ENCODE measurements at regions not wholly inside any gene's neighbourhood (a gene's known extent, or its start where the extent isn't known, plus 50 kb on each side); places are given as distances from the start of the nearest gene placed in this dataset.

- H3K27ac ChIP-seq = no peak overlapping the region
- H3K36me3 ChIP-seq = no peaks in the 10 kb centered on the region
- no peak overlapping the region for H3K4me2 ChIP-seq
- H3K9ac ChIP-seq = no peak overlapping the region
- H3K9me3 ChIP-seq = no peaks in the 10 kb centered on the region
- no peaks in the 10 kb centered on the region for H3K4me1 ChIP-seq
- no peak for TF ChIP-seq Cebpa-rat (IDR thresholded peaks at IDR 0.05)
- H4K20me1 ChIP-seq = no peaks in the 10 kb centered on the region
- H3K27me3 ChIP-seq = no peaks in the 10 kb centered on the region
- no peak overlapping the region for H3K4me3 ChIP-seq
These were observed 186.5 kb upstream of the ONECUT1 start for GRCh38 chr15:52976516-52977075.

GRCh38 chr15:52975941-52976449, 185.9 kb upstream of the ONECUT1 start:
- no peaks in the 10 kb centered on the region for H4K20me1 ChIP-seq
- no peaks in the 10 kb centered on the region for H3K4me1 ChIP-seq
- TF ChIP-seq Cebpa-rat (IDR thresholded peaks at IDR 0.05) = no peak
- H3K4me3 ChIP-seq = no peak overlapping the region
- H3K4me2 ChIP-seq = no peak overlapping the region
- no peaks in the 10 kb centered on the region for H3K27me3 ChIP-seq
- no peak overlapping the region for H3K9ac ChIP-seq
- no peaks in the 10 kb centered on the region for H3K9me3 ChIP-seq
- no peaks in the 10 kb centered on the region for H3K36me3 ChIP-seq
- no peak overlapping the region for H3K27ac ChIP-seq

DNA sequence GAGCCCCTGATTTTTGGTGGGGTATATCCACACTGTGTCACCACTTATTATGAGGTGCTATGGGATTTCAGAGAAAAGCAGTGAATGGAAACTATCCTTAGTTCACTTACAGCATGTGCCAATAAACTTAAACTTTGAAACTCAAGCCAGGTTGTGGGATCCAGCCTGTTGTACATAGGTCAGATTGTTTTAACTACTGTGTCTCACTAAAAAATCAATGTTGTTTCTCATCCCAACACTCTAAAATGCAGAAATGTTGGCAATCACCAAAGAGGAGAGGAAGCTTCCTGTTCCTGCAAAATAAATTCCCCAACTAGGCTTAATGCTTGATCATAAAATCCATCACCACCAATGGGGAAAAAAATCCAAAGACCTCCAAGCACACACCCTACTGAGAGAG, 173.7 kb upstream of the ONECUT1 start:
- no peak overlapping the region for H3K4me2 ChIP-seq
- H4K20me1 ChIP-seq = no peaks in the 10 kb centered on the region
- H3K27me3 ChIP-seq = no peaks in the 10 kb centered on the region
- peaks cover 5% of the 10 kb centered on the region; the same call in 1 of the 2 replicates for H3K4me1 ChIP-seq
- H3K4me3 ChIP-seq = no peak overlapping the region
- no peak overlapping the region for H3K9ac ChIP-seq
- H3K36me3 ChIP-seq = no peaks in the 10 kb centered on the region
- no peaks in the 10 kb centered on the region for H3K9me3 ChIP-seq
- H3K27ac ChIP-seq = no peak overlapping the region
- no peak for TF ChIP-seq Cebpa-rat (IDR thresholded peaks at IDR 0.05)

DNA sequence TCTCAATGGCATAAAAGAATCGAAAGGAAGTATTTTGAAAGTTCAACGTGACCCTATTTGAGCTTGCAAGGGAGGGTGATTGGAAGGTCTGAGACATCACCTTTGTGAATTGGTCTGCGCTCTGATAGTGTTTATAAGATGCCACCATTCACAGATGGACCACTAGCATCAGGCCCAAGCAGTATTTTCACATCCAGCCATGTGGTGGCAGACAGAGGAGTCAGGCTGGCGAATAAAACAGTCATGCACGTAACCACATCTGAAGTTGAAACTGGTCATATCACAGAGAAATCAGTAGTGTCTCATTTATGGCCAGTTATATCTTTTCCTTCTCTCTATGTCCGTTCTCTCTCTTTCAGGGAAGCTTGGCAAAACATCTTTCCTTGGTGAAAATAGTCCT, 170.1 kb upstream of the ONECUT1 start:
- Histone ChIP-seq H3K36me3 (no peaks in the 10 kb centered on the region), H4K20me1 (no peaks in the 10 kb centered on the region), H3K4me1 (peaks cover 5% of the 10 kb centered on the region; the same call in 1 of the 2 replicates), H3K4me2 (no peak overlapping the region), H3K9me3 (no peaks in the 10 kb centered on the region), H3K9ac (no peak overlapping the region), H3K4me3 (no peak overlapping the region), H3K27me3 (no peaks in the 10 kb centered on the region), H3K27ac (no peak overlapping the region)
- TF ChIP-seq Cebpa-rat (IDR thresholded peaks at IDR 0.05) = no peak

DNA sequence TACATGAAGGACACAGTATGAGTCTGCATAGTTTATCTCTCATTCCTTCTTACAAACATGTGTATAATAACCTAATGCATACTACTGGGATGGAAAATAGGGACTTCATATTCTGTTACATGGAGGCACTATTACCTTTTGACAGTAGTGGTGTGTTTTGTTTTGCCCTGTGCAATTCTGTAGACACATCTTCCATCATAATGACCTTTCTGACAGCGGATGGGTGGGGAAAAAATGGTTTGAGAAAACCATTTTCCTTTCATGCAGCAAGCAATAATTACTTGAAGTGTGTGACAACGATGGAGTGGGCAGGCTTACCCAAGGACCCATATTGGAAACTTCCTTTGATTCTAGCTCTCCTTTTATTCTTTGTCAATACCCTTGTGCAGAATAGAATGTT, 153.6 kb upstream of the ONECUT1 start:
- Histone ChIP-seq H3K4me1 (no peaks in the 10 kb centered on the region), H3K4me2 (no peak overlapping the region), H3K27ac (no peak overlapping the region), H3K4me3 (no peak overlapping the region), H3K27me3 (no peaks in the 10 kb centered on the region), H3K9me3 (no peaks in the 10 kb centered on the region), H4K20me1 (no peaks in the 10 kb centered on the region), H3K36me3 (no peaks in the 10 kb centered on the region), H3K9ac (no peak overlapping the region)
- TF ChIP-seq Cebpa-rat (IDR thresholded peaks at IDR 0.05) = no peak

DNA sequence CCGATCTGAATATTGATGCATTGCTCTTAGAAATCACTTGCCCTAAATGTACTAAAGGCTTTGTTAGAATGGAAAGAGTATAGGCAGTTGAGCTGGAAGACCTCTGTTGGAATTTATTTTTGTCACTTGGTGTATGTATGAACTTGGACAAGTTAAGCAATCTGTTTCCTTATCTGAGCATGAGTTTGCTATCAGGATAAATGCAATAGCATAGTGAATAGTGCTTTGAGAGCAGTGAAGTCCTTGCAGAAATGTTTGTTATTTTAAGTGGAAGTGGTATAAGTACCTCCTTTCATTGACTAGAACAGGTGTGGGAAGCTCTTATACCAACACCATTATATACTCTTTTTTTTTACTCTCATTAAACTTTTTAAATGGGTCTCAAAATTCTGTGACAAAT, 146.4 kb upstream of the ONECUT1 start:
- no peak overlapping the region for H3K4me3 ChIP-seq
- H3K27ac ChIP-seq = no peak overlapping the region
- H3K27me3 ChIP-seq = no peaks in the 10 kb centered on the region
- H4K20me1 ChIP-seq = no peaks in the 10 kb centered on the region
- H3K9ac ChIP-seq = no peak overlapping the region
- TF ChIP-seq Cebpa-rat (IDR thresholded peaks at IDR 0.05) = no peak
- H3K4me1 ChIP-seq = no peaks in the 10 kb centered on the region
- no peaks in the 10 kb centered on the region for H3K9me3 ChIP-seq
- no peaks in the 10 kb centered on the region for H3K36me3 ChIP-seq
- H3K4me2 ChIP-seq = no peak overlapping the region

GRCh38 chr15:52925130-52925529, 135.0 kb upstream of the ONECUT1 start:
- Histone ChIP-seq H3K4me1 (no peaks in the 10 kb centered on the region), H3K4me2 (no peak overlapping the region), H3K36me3 (no peaks in the 10 kb centered on the region), H3K27ac (no peak overlapping the region), H3K9ac (no peak overlapping the region), H4K20me1 (no peaks in the 10 kb centered on the region), H3K4me3 (no peak overlapping the region), H3K9me3 (no peaks in the 10 kb centered on the region), H3K27me3 (no peaks in the 10 kb centered on the region)
- no peak for TF ChIP-seq Cebpa-rat (IDR thresholded peaks at IDR 0.05)

GRCh38 chr15:52924630-52925029, 134.5 kb upstream of the ONECUT1 start:
- Histone ChIP-seq H3K27me3 (no peaks in the 10 kb centered on the region), H3K36me3 (no peaks in the 10 kb centered on the region), H3K9me3 (no peaks in the 10 kb centered on the region), H4K20me1 (no peaks in the 10 kb centered on the region), H3K4me2 (no peak overlapping the region), H3K9ac (no peak overlapping the region), H3K4me3 (no peak overlapping the region), H3K27ac (no peak overlapping the region), H3K4me1 (no peaks in the 10 kb centered on the region)
- TF ChIP-seq Cebpa-rat (IDR thresholded peaks at IDR 0.05) = no peak

GRCh38 chr15:52923626-52924025, 133.5 kb upstream of the ONECUT1 start:
- H3K9ac ChIP-seq = no peak overlapping the region
- H3K4me3 ChIP-seq = no peak overlapping the region
- H3K4me1 ChIP-seq = no peaks in the 10 kb centered on the region
- no peaks in the 10 kb centered on the region for H3K9me3 ChIP-seq
- H4K20me1 ChIP-seq = no peaks in the 10 kb centered on the region
- H3K27ac ChIP-seq = no peak overlapping the region
- H3K27me3 ChIP-seq = no peaks in the 10 kb centered on the region
- no peak overlapping the region for H3K4me2 ChIP-seq
- no peaks in the 10 kb centered on the region for H3K36me3 ChIP-seq
- no peak for TF ChIP-seq Cebpa-rat (IDR thresholded peaks at IDR 0.05)

DNA sequence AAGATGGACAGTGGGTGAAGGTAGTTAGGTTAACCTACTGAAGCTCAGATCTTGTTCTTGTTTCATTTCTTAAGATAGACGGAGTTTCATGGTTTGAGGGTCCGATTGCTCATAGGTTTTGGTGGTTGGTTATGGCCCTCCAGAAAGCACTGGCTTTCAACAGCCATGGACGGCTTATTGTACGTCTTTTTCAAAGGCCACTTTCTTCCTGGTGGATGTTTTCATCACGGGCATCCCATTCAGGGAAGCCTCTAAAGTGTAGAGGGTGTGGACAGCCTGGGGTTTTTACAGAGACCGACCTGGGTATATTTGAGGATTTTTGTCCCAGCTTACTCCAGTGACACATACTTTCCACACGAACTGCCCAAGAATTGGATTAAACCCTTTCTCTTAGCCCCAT, 132.7 kb upstream of the ONECUT1 start:
- Histone ChIP-seq H3K27me3 (no peaks in the 10 kb centered on the region), H3K9ac (no peak overlapping the region), H3K9me3 (no peaks in the 10 kb centered on the region), H3K4me3 (no peak overlapping the region), H4K20me1 (no peaks in the 10 kb centered on the region), H3K4me2 (no peak overlapping the region), H3K36me3 (no peaks in the 10 kb centered on the region), H3K4me1 (no peaks in the 10 kb centered on the region), H3K27ac (no peak overlapping the region)
- no peak for TF ChIP-seq Cebpa-rat (IDR thresholded peaks at IDR 0.05)

DNA sequence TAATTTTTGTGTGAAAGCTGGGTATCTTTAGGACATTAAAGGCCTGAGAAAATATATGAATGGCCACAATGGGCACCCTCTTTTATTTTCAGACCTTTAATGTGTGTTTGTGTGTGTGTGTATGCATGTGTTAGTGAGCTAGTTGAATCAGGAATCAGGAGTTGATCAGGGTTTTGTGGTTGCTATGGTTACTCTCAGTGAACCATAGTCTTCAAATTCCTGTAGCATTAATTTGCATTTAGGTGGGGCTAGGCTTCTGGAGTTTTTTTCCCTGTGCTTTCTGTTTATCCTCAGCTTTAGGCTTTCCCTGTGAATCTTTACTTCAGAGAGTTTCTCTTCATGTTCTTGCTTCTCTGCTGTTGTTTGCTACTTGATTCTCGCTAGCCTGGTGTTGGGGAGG, 122.0 kb upstream of the ONECUT1 start:
- Histone ChIP-seq H3K4me3 (no peak overlapping the region), H3K36me3 (no peaks in the 10 kb centered on the region), H3K27me3 (no peaks in the 10 kb centered on the region), H3K9me3 (no peaks in the 10 kb centered on the region), H3K4me2 (no peak overlapping the region), H4K20me1 (no peaks in the 10 kb centered on the region), H3K27ac (no peak overlapping the region), H3K4me1 (no peaks in the 10 kb centered on the region), H3K9ac (no peak overlapping the region)
- no peak for TF ChIP-seq Cebpa-rat (IDR thresholded peaks at IDR 0.05)
